ENCODE measurements at regions not wholly inside any gene's neighbourhood (a gene's known extent, or its start where the extent isn't known, plus 50 kb on each side); places are given as distances from the start of the nearest gene placed in this dataset.

DNA sequence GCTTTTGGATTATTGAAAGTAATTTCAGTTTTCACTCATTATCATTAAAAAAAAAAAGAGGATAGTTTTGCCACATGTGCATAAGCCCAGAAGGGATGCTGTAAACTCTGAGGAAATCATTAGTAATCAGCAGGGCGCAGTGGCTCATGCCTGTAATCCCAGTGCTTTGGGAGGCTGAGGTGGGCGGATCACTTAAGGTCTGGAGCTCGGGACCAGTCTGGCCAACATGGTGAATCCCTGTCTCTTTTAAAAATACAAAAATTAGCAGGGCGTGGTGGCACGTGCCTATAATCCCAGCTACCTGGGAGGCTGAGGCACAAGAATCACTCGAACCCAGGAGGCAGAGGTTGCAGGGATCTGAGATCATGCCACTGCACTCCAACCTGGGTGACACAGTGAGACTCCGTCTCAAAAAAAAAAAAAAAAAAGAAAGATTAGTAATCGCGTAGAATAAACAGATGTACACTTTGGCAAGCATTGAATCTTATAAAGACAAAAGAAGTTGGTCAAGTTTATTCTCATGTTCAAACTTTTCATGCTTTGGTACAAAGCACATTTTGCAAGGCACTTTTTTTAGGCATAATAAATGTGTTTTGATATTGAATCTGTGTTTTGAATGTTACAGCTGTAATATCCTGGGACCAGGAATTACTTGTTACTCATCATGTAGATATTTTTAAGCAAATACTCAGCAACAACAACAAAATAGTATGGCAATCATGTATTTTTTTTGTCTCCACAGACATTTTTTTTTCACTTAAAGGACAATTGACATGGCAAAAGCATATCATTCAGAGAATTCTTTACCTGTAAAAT lies 93.2 kb upstream of the AGTR1 start:
- Histone ChIP-seq H3K4me1 (no peaks in the 10 kb centered on the region), H3K27me3 (no peaks in the 10 kb centered on the region), H3K9me3 (no peaks in the 10 kb centered on the region), H3K4me3 (ENCODE audit: low read depth, low read length) (no peak overlapping the region), H3K36me3 (no peaks in the 10 kb centered on the region)
- TF ChIP-seq, protein P1, sequence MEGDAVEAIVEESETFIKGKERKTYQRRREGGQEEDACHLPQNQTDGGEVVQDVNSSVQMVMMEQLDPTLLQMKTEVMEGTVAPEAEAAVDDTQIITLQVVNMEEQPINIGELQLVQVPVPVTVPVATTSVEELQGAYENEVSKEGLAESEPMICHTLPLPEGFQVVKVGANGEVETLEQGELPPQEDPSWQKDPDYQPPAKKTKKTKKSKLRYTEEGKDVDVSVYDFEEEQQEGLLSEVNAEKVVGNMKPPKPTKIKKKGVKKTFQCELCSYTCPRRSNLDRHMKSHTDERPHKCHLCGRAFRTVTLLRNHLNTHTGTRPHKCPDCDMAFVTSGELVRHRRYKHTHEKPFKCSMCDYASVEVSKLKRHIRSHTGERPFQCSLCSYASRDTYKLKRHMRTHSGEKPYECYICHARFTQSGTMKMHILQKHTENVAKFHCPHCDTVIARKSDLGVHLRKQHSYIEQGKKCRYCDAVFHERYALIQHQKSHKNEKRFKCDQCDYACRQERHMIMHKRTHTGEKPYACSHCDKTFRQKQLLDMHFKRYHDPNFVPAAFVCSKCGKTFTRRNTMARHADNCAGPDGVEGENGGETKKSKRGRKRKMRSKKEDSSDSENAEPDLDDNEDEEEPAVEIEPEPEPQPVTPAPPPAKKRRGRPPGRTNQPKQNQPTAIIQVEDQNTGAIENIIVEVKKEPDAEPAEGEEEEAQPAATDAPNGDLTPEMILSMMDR (IDR thresholded peaks at IDR 0.05; ENCODE audit: low read depth, low read length) = no peak
- no peak for DNase-seq

DNA sequence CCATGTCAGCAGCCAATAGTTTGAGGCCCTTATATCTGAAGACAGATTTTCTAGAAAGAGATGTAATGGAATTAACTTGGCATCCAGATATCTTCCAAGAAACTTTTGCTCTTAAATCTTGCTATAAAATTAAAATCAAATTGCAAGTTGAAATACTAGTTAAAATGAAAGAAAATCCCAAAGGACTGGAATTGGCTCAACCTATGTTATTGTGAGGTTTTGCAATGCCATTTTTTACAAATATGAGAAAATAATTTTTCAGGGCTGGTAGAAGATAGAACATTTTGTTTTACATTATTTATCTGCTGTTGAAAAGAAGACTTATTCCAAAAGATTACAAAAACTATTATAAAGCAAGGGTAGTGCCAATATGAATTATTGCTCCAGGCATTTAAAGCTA lies 92.2 kb upstream of the AGTR1 start:
- TF ChIP-seq, protein P1 (IDR thresholded peaks at IDR 0.05; ENCODE audit: low read depth, low read length) = no peak
- no peak for DNase-seq

DNA sequence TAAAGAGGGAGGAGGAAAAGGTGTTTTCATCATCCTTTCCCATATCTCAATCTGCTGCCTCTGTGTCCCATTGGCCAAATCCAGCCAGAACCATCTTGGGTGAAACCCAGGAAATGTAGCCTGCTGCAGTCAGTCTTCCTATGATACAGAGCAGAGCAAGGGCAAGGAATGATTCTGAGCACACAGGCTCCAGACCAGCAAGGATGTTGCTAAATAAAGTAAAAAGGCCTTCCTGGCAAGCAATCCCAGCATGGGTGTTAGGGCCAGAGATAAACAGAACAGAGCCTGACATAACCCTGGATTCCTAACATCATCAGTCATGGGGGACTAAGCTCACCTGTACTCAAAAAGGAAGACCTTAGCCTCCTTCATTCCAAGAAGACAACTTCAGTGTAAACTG lies 90.7 kb upstream of the AGTR1 start:
- Histone ChIP-seq H3K36me3 (no peaks in the 10 kb centered on the region), H3K4me3 (ENCODE audit: low read depth, low read length) (no peak overlapping the region), H3K27me3 (no peaks in the 10 kb centered on the region), H3K9me3 (no peaks in the 10 kb centered on the region), H3K4me1 (no peaks in the 10 kb centered on the region)
- TF ChIP-seq, protein P1 (IDR thresholded peaks at IDR 0.05; ENCODE audit: low read depth, low read length) = no peak
- no peak for DNase-seq

More for the DNA sequence above, 92.2 kb upstream of the AGTR1 start:
- no peaks in the 10 kb centered on the region for H3K27me3 ChIP-seq
- no peaks in the 10 kb centered on the region for H3K4me1 ChIP-seq
- no peak overlapping the region for H3K4me3 ChIP-seq (ENCODE audit: low read depth, low read length)
- H3K9me3 ChIP-seq = no peaks in the 10 kb centered on the region
- H3K36me3 ChIP-seq = no peaks in the 10 kb centered on the region

DNA sequence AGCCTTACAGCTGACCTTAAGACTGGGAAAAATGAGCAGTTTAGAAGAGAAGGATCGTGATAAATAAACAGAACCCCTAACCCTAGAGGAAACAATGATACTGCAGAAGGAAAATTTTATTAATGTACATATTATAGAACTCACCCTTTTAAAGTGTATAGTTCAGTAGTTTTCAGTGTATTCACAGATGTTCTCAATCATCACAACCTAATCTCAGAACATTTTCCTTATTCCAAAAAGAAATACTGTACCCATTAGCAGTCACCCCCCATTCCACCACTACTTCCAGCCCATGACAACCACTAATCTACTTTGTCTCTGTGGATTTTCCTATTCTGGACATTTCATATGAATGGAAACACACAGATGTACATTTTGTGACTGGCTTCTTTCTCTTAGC lies 90.2 kb upstream of the AGTR1 start:
- Histone ChIP-seq H3K4me3 (ENCODE audit: low read depth, low read length) (no peak overlapping the region), H3K27me3 (no peaks in the 10 kb centered on the region), H3K4me1 (no peaks in the 10 kb centered on the region), H3K36me3 (no peaks in the 10 kb centered on the region), H3K9me3 (no peaks in the 10 kb centered on the region)
- TF ChIP-seq, protein P1 (IDR thresholded peaks at IDR 0.05; ENCODE audit: low read depth, low read length) = no peak
- no peak for DNase-seq

DNA sequence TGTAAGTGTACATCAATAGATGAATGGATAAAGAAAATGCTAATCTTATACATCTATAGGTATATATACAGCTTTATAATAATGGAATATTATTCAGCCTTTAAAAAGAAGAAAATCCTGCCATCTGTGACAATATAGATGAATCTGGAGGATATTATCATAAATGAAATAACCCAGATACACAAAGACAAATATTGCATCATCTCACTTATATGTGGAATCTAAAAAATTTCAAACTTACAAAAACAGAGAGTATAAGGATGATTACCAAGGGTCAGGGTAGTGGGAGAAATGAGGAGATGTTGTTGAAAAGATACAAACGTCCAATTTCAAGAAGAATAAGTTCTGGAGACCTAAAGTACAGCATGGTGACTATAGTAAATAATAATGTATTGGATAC lies 85.4 kb upstream of the AGTR1 start:
- TF ChIP-seq, protein P1 (IDR thresholded peaks at IDR 0.05; ENCODE audit: low read depth, low read length) = no peak
- H3K4me3 ChIP-seq (ENCODE audit: low read depth, low read length) = no peak overlapping the region

DNA sequence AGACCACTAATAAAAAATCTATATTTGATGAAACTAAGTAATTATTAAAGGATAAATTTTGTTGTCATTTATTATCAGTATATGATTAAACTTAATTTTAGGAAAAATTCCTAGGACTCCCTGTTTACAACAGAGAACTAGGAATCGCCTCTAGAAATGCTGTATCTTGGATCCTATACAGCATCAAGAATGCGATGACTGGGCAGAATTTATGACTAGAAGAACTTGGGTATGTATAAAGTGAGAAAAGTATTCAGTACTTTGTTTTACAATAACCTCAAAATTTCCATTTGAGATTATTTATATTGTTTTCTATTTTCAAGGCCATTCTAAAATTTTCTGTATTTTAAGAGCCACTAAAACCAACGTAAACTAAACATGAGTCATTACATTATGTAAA lies 82.3 kb upstream of the AGTR1 start:
- Histone ChIP-seq H3K9me3 (no peaks in the 10 kb centered on the region), H3K4me3 (ENCODE audit: low read depth, low read length) (no peak overlapping the region), H3K4me1 (no peaks in the 10 kb centered on the region), H3K27me3 (no peaks in the 10 kb centered on the region), H3K36me3 (no peaks in the 10 kb centered on the region)
- TF ChIP-seq, protein P1 (IDR thresholded peaks at IDR 0.05; ENCODE audit: low read depth, low read length) = no peak
- no peak for DNase-seq

More for the DNA sequence above, 85.4 kb upstream of the AGTR1 start:
- Histone ChIP-seq H3K27me3 (no peaks in the 10 kb centered on the region), H3K36me3 (no peaks in the 10 kb centered on the region), H3K9me3 (no peaks in the 10 kb centered on the region), H3K4me1 (no peaks in the 10 kb centered on the region)
- DNase-seq = no peak
